GM04503 (cell line): ENCODE measurements at regions not wholly inside any gene's neighbourhood (a gene's known extent, or its start where the extent isn't known, plus 50 kb on each side); places are given as distances from the start of the nearest gene placed in this dataset.
"Not testable (repeated sequence)": the region's sequence is repeated elsewhere in the genome, so short reads cannot be mapped to it uniquely, and the experiment has no call there.

ENCODE experiments used
- DNase-seq: peaks from one replicate; pipeline ENCODE4 v3.0.0-alpha.2; 2012; ENCODE audit warnings: low read depth

DNA sequence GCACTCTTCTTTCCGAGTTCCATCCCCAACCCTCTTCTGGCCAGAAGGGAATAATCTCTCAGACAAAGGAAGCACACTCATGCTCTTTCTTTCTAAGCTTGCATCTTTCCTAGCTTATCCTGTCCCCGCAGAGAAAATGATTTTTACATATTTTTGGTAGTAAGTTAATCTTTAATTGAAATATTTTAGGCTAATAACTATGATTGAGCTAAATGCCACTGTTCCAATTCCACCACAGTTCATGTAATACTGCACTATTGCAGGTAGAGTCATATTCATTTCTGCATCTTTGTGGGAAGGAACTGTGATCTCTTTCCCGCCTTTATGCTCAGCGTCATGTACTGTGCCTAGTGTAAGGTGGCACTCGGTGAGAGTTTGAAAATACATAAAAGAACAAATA is 158.9 kb upstream of the FOXG1 start:
- DNase-seq, result no peak

- no peak for DNase-seq
Observed at GRCh38 chr14:28608443-28608842, 158.1 kb upstream of the FOXG1 start.

GRCh38 chr14:28608851-28609828 is 157.4 kb upstream of the FOXG1 start:
- no peak for DNase-seq

DNA sequence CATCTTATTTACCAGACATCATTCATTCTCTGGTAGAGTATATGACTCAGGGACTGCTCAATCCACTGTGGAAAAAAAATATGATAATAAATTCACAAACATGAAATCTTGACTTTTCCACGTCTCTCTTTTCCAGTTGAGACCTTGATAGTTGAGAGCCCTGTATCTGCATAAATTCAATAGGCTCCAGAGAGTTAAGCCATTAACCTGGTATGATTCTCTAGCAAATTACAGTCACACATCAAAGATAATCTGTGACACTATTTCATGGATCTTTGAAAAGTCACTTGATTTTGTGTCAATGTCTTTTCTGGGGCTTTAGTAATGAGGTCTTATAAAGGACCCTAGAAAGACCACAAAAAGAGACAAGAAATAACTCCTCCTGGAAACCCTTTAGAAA is 154.2 kb upstream of the FOXG1 start:
- no peak for DNase-seq

GRCh38 chr14:28613532-28613931 is 153.1 kb upstream of the FOXG1 start:
- DNase-seq, result no peak

- DNase-seq, result no peak
Observed at GRCh38 chr14:28626780-28627179, 139.8 kb upstream of the FOXG1 start.

GRCh38 chr14:28629328-28630004 is 137.1 kb upstream of the FOXG1 start:
- no peak for DNase-seq

GRCh38 chr14:28630100-28630499 is 136.5 kb upstream of the FOXG1 start:
- no peak for DNase-seq

GRCh38 chr14:28635387-28635786 is 131.2 kb upstream of the FOXG1 start:
- DNase-seq, result no peak

DNA sequence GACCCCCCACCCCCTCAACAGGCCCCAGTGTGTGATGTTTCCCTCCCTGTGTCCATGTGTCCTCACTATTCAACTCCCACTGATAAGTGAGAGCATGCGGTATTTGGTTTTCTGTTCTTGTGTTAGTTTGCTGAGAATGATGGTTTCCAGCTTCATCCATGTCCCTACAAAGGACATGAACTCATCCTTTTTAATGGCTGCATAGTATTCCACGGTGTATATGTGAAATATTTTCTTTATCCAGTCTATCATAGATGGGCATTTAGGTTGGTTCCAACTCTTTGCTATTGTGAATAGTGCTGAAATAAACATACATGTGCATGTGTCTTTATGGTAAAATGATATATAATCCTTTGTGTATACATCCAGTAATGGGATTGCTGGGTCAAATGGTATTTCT is 130.8 kb upstream of the FOXG1 start:
- not testable (repeated sequence) for DNase-seq

DNA sequence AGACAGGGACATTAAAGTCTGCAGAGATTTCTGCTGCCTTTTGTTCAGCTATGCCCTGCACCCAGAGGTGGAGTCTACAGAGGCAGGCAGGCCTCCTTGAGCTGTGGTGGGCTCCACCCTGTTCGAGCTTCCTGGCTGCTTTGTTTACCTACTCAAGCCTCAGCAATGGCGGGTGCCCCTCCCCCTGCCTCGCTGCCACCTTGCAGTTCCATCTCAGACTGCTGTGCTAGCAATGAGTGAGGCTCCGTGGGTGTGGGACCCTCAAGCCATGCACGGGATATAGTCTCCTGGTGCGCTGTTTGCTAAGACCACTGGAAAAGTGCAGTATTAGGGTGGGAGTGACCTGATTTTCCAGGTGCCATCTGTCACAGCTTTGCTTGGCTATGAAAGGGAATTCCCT is 125.4 kb upstream of the FOXG1 start:
- not testable (repeated sequence) for DNase-seq

- peak; percentile 43 for DNase-seq
Observed at GRCh38 chr14:28651148-28651547, 115.4 kb upstream of the FOXG1 start.

DNA sequence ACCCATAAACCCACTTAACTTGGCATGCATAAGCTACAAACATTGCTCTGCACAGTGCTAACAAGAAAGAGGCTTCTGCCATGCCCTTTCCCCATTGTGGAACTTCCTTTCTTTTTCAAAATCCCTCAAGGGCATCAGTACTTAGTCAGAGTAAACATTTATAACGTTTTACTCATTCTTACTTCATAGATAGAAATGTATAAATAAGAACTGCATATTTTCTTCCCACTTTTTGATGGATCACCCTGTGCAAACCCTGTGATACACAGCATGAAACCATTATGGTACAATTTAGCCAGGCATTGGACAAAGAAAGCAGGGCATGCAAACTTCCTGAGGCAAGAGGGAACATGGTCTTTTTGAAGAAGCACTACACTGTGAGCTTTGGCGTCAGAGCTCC is 113.8 kb upstream of the FOXG1 start:
- peak; percentile 44 for DNase-seq

DNA sequence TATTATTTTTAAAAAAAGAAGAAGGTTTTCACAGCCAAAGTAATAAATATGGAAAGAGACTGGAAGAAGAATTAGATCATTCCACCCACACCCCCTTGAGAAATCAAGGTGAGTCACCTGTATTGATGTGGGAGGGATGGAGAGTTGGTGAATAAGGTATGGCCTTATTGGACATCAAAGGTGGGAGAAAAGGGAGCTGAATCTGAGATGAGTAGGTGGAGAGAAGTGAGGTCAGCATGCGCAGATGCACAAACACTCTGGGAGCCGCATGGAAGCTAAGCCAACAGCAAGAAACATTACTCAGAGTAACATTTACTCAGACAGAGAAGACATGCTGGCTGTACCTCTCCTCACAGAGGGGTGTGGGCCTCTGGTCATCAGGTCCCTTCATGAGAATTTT is 113.1 kb upstream of the FOXG1 start:
- DNase-seq, result no peak

DNA sequence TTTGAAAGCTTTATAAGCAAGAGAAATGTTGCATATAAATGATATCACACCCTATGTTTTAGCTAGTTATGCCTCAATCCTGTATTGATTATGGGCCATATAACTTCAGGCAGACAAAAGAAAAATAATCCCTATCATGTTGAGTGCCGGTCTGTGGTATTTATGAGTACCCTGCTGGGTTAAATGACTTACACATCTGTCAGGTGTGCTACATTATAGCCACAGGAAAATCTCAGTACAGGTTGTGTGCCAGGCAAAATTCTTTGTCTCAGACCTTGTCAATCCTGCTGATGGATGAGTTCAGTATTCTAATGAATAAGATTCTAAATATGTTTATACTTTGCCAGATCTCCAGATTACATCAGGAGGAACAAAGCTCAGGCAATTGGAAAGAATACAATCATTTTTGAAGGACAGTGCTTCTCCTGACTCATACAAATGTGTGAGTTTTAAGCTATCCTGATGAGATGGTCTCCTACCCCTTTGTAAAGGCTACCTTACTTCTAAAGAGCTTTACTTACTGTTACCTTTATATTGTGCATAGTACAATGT is 109.8 kb upstream of the FOXG1 start:
- no peak for DNase-seq

GRCh38 chr14:28661171-28661772 is 105.3 kb upstream of the FOXG1 start:
- DNase-seq, result peak; percentile 46

- no peak for DNase-seq
Observed at GRCh38 chr14:28666961-28667360, 99.6 kb upstream of the FOXG1 start.

DNA sequence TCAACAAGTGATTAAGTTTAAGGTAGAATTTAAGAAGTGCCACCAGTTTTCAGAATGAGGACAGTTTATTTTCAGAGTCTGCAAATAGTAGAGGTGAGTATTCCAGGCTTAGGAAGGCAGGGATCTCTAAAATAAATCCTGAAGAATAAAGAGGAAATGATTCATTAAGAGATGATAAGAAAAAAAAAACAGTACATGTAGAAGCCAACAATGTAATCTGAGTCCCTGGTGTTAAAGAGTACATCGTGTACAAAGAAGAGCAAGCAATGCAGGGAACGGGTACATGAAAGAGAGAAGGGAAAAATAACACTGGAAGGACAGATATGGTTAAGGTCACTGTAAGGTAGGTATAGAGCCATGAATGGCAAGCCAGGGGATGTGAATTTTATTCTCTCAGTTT is 95.2 kb upstream of the FOXG1 start:
- DNase-seq, result no peak

DNA sequence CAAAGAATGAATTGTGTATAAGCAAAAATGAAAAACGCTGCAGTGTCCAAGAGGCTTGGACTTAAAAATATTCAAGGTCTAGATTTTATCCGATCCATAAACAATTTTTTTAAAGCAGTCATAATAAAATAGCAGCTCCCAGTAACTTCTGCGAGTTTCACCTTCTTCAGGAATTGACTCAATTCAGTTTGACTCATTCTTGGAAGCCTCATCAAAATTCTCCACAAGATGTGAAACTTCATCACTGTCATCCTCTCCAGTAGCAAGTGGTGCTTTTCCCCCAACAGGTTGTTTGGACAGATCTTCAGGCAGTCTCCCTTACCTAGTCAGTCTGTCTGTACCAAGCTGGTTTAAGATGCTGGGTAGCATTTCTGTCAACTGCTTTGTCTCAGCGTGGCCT is 93.5 kb upstream of the FOXG1 start:
- DNase-seq, result no peak

- DNase-seq, result peak; percentile 15
Observed at GRCh38 chr14:28676479-28676878, 90.1 kb upstream of the FOXG1 start.

- DNase-seq, result no peak
Observed at GRCh38 chr14:28677381-28677780, 89.2 kb upstream of the FOXG1 start.

GRCh38 chr14:28678887-28679286 is 87.7 kb upstream of the FOXG1 start:
- DNase-seq, result no peak

- no peak for DNase-seq
Observed at GRCh38 chr14:28681681-28682080, 84.9 kb upstream of the FOXG1 start.
